ENCODE measurements at regions not wholly inside any gene's neighbourhood (a gene's known extent, or its start where the extent isn't known, plus 50 kb on each side); places are given as distances from the start of the nearest gene placed in this dataset.

- in situ Hi-C loops (cut with MboI; ENCODE audit: low sequenced_read_pairs, unreplicated experiment), result no loop called here
These were observed 105.4 kb downstream of the TTC8 start for GRCh38 chr14:88929656-88930436.

GRCh38 chr14:88931321-88932110, 107.1 kb downstream of the TTC8 start:
- TF ChIP-seq CTCF (IDR thresholded peaks at IDR 0.05; ENCODE audit: borderline replicate concordance, control extremely low read depth, extremely low read depth, insufficient read depth, missing control alignments), result no peak
- DNase-seq (ENCODE audit: low spot score), result no peak
- in situ Hi-C loops (cut with MboI; ENCODE audit: low sequenced_read_pairs, unreplicated experiment), result no loop called here

More at GRCh38 chr14:88929656-88930436, 105.4 kb downstream of the TTC8 start:
- no peak for DNase-seq (ENCODE audit: low spot score)
- TF ChIP-seq CTCF (IDR thresholded peaks at IDR 0.05; ENCODE audit: borderline replicate concordance, control extremely low read depth, extremely low read depth, insufficient read depth, missing control alignments), result no peak

- in situ Hi-C loops (cut with MboI; ENCODE audit: low sequenced_read_pairs, unreplicated experiment), result no loop called here
- no peak for DNase-seq (ENCODE audit: low spot score)
- no peak for TF ChIP-seq CTCF (IDR thresholded peaks at IDR 0.05; ENCODE audit: borderline replicate concordance, control extremely low read depth, extremely low read depth, insufficient read depth, missing control alignments)
These were observed 108.7 kb downstream of the TTC8 start for GRCh38 chr14:88933191-88933590.

- in situ Hi-C loops (cut with MboI; ENCODE audit: low sequenced_read_pairs, unreplicated experiment), result no loop called here
- no peak for TF ChIP-seq CTCF (IDR thresholded peaks at IDR 0.05; ENCODE audit: borderline replicate concordance, control extremely low read depth, extremely low read depth, insufficient read depth, missing control alignments)
- DNase-seq (ENCODE audit: low spot score), result no peak
These were observed 109.9 kb downstream of the TTC8 start for GRCh38 chr14:88934351-88934806.

- in situ Hi-C loops (cut with MboI; ENCODE audit: low sequenced_read_pairs, unreplicated experiment), result no loop called here
- no peak for TF ChIP-seq CTCF (IDR thresholded peaks at IDR 0.05; ENCODE audit: borderline replicate concordance, control extremely low read depth, extremely low read depth, insufficient read depth, missing control alignments)
- DNase-seq (ENCODE audit: low spot score), result no peak
These were observed 110.6 kb downstream of the TTC8 start for GRCh38 chr14:88935083-88935482.

- no peak for DNase-seq (ENCODE audit: low spot score)
- in situ Hi-C loops (cut with MboI; ENCODE audit: low sequenced_read_pairs, unreplicated experiment), result no loop called here
- no peak for TF ChIP-seq CTCF (IDR thresholded peaks at IDR 0.05; ENCODE audit: borderline replicate concordance, control extremely low read depth, extremely low read depth, insufficient read depth, missing control alignments)
These were observed 113.3 kb downstream of the TTC8 start for GRCh38 chr14:88937706-88938105.

Measured in GM13976 (cell line).